IPS DF 19.7 (cell line): ENCODE measurements at regions not wholly inside any gene's neighbourhood (a gene's known extent, or its start where the extent isn't known, plus 50 kb on each side); places are given as distances from the start of the nearest gene placed in this dataset.

ENCODE experiments used
- DNase-seq: peaks from one replicate; pipeline ENCODE4 v3.0.0-alpha.2; 2013; ENCODE audit warnings: low read depth, low spot score

GRCh38 chr1:101316799-101317198 is 80.0 kb downstream of the S1PR1 start:
- no peak for DNase-seq

GRCh38 chr1:101317590-101317989 is 80.8 kb downstream of the S1PR1 start:
- DNase-seq: no peak

GRCh38 chr1:101323535-101323934 is 86.7 kb downstream of the S1PR1 start:
- no peak for DNase-seq

GRCh38 chr1:101325144-101325543 is 88.3 kb downstream of the S1PR1 start:
- no peak for DNase-seq

GRCh38 chr1:101330427-101331130 is 93.8 kb downstream of the S1PR1 start:
- DNase-seq: no peak

- DNase-seq: no peak
Observed at GRCh38 chr1:101331794-101332193, 95.0 kb downstream of the S1PR1 start.

GRCh38 chr1:101332633-101333032 is 95.8 kb downstream of the S1PR1 start:
- no peak for DNase-seq

GRCh38 chr1:101333186-101333585 is 96.4 kb downstream of the S1PR1 start:
- DNase-seq: no peak

GRCh38 chr1:101337968-101338367 is 101.1 kb downstream of the S1PR1 start:
- DNase-seq: no peak

GRCh38 chr1:101338714-101339430 is 102.1 kb downstream of the S1PR1 start:
- no peak for DNase-seq

GRCh38 chr1:101344745-101345144 is 107.9 kb downstream of the S1PR1 start:
- no peak for DNase-seq

- DNase-seq: no peak
Observed at GRCh38 chr1:101346419-101346818, 109.6 kb downstream of the S1PR1 start.

- no peak for DNase-seq
Observed at GRCh38 chr1:101356013-101356412, 119.2 kb downstream of the S1PR1 start.

- no peak for DNase-seq
Observed at GRCh38 chr1:101356604-101357443, 120.0 kb downstream of the S1PR1 start.

- DNase-seq: peak; percentile 65
Observed at GRCh38 chr1:101357444-101357986, 120.7 kb downstream of the S1PR1 start.

GRCh38 chr1:101360506-101360905 is 123.7 kb downstream of the S1PR1 start:
- DNase-seq: no peak

GRCh38 chr1:101363891-101364318 is 127.1 kb downstream of the S1PR1 start:
- no peak for DNase-seq

GRCh38 chr1:101364370-101365120 is 127.7 kb downstream of the S1PR1 start:
- no peak for DNase-seq

GRCh38 chr1:101365186-101365585 is 128.4 kb downstream of the S1PR1 start:
- no peak for DNase-seq

- DNase-seq: no peak
Observed at GRCh38 chr1:101365878-101366277, 129.1 kb downstream of the S1PR1 start.

- DNase-seq: no peak
Observed at GRCh38 chr1:101366513-101367215, 129.8 kb downstream of the S1PR1 start.
